ENCODE measurements at regions not wholly inside any gene's neighbourhood (a gene's known extent, or its start where the extent isn't known, plus 50 kb on each side); places are given as distances from the start of the nearest gene placed in this dataset.

DNA sequence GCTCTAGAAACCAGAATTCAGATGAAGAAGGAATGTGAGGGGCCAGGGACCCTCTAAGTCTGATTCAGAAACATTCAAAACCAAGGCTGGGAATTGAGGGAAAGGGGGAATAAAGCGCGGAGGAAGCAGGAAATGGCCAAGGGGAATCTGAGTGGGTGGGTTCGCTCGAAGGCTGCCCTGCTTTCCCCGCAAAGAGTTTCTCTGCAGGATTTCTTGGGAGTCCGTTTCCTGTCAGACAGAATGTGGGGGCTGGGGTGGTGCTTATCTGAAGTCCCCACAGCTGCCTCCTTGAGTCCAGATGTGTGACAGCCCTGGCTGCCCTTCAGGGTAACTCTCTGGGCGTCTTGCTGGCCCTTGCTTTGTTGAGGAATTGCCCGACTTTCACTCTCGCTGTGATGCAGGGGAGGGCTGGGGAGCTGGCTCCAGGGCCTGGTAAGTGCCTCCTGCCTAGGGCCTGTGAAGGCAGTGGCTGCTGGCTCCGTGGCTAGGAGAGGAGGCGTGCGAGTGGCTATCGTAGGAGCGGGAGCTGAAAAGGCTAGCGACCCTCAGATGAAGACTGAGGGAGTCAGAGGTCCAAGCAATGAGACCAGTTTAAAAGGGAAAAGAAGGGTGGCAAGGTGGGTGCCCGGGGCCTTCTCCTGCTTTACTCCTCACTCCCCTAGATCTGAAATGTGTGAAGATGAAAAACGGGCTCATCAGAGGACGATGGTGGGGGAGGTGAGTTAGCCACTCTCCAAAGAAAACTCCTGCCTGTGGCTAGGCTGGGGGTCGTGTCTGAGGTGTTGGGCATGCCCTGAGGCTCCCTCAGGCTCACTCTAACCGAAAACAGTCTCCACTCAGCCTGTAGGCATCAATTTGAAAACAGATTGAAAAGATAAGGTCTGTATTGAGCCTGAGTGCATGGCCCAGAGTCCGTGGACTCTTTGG lies 143.9 kb upstream of the UMPS start:
- H3K27ac Mint-ChIP-seq: no peak overlapping the region
- H3K9me3 Mint-ChIP-seq: no peaks in the 10 kb centered on the region
- H3K4me1 Mint-ChIP-seq: peaks cover 11% of the 10 kb centered on the region
- no peaks in the 10 kb centered on the region for H3K36me3 Mint-ChIP-seq
- no peak overlapping the region for H3K4me3 Mint-ChIP-seq
- peaks cover 32% of the 10 kb centered on the region for H3K27me3 Mint-ChIP-seq
- DNase-seq (ENCODE audit: low spot score in 2 of 2) (no peak), ATAC-seq (ENCODE audit: low read depth) (no peak)

DNA sequence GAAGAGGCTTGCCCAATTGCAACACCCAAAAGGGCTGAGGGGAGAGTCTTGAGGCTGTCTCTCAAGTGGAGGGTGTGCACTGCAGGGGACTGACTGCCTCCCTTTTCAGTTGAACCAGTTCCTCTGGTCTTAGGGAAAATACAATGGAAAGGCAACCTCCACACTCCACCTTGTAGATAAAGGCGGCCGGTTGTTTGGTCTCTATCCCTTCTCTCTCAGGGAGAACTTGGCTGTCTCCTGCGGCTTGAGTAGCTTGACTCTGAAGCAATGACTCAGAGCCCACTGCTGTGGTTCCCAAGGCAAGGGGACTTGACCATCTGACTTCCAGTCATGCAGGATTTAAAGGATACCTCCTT lies 143.2 kb upstream of the UMPS start:
- ATAC-seq (ENCODE audit: low read depth) (no peak), DNase-seq (ENCODE audit: low spot score in 2 of 2) (no peak)
- H3K4me3 Mint-ChIP-seq: no peak overlapping the region
- H3K27me3 Mint-ChIP-seq: peaks cover 30% of the 10 kb centered on the region
- no peaks in the 10 kb centered on the region for H3K9me3 Mint-ChIP-seq
- H3K4me1 Mint-ChIP-seq: peaks cover 11% of the 10 kb centered on the region
- no peaks in the 10 kb centered on the region for H3K36me3 Mint-ChIP-seq
- no peak overlapping the region for H3K27ac Mint-ChIP-seq

DNA sequence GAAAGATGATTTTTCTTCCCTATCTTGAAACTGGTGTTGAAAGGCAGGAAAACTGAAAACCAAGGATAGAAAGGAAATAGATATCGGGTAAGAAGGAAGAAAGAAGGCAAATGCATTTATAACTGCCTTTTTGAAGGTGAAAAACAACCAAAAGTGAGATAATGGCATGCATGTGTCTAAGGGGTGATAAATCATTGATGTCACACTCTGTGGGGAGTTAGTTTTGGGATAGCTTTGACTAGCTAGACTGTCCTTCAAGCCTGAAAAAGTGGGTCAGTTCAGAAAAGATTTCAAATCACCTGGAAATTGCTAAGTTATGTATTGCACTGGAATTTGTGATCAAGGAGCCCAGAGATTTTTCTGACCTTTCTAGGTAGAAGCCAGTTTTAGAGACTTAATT lies 142.2 kb upstream of the UMPS start:
- DNase-seq (ENCODE audit: low spot score in 2 of 2): no peak
- Mint-ChIP-seq H3K4me3 (no peak overlapping the region), H3K4me1 (peaks cover 11% of the 10 kb centered on the region), H3K36me3 (no peaks in the 10 kb centered on the region), H3K9me3 (no peaks in the 10 kb centered on the region), H3K27me3 (peaks cover 30% of the 10 kb centered on the region), H3K27ac (no peak overlapping the region)
- ATAC-seq (ENCODE audit: low read depth): no peak

DNA sequence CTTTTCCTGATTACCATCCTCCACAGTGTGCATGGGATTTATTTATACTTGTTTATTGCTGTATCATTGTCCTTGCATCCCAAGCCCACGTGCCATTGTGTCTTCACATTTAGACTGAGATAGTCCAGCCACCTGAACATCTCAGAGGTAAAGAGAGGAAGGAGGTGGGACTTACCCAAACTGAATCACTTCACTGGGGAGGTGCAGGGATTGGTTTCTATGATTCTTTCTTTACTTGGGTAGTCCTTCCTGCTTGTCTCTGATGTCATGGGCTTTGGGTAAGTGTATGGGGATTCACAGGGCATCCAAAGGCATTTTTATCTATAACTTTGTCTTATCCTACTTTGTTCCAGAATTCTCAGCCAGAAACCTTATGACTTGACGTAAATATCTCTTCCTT lies 141.5 kb upstream of the UMPS start:
- peaks cover 26% of the 10 kb centered on the region for H3K27me3 Mint-ChIP-seq
- H3K4me3 Mint-ChIP-seq: no peak overlapping the region
- H3K36me3 Mint-ChIP-seq: no peaks in the 10 kb centered on the region
- ATAC-seq (ENCODE audit: low read depth): no peak
- peaks cover 9% of the 10 kb centered on the region for H3K4me1 Mint-ChIP-seq
- DNase-seq (ENCODE audit: low spot score in 2 of 2): no peak
- no peak overlapping the region for H3K27ac Mint-ChIP-seq
- no peaks in the 10 kb centered on the region for H3K9me3 Mint-ChIP-seq

DNA sequence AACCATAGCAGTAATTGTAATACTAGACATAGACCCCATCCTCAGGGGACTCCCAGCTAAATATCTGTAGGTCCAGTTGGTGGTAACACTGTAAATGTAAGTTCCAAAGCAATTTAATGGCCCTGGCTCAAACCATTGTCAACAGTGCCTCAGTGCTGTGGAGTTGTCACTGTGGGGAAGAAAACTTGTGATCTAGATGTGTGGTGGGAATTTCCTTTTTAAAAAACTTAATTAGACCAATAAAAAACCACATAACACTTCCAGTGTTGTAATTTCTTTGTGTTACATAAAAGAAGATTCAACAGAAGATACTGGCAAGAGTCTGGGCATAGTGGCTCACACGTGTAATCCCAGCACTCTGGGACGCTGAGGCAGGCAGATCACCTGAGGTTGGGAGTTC lies 138.6 kb upstream of the UMPS start:
- DNase-seq (ENCODE audit: low spot score in 2 of 2): no peak
- H3K27ac Mint-ChIP-seq: no peak overlapping the region
- H3K4me1 Mint-ChIP-seq: no peaks in the 10 kb centered on the region
- no peak for ATAC-seq (ENCODE audit: low read depth)
- H3K4me3 Mint-ChIP-seq: no peak overlapping the region
- no peaks in the 10 kb centered on the region for H3K36me3 Mint-ChIP-seq
- H3K27me3 Mint-ChIP-seq: peaks cover 12% of the 10 kb centered on the region
- H3K9me3 Mint-ChIP-seq: no peaks in the 10 kb centered on the region

DNA sequence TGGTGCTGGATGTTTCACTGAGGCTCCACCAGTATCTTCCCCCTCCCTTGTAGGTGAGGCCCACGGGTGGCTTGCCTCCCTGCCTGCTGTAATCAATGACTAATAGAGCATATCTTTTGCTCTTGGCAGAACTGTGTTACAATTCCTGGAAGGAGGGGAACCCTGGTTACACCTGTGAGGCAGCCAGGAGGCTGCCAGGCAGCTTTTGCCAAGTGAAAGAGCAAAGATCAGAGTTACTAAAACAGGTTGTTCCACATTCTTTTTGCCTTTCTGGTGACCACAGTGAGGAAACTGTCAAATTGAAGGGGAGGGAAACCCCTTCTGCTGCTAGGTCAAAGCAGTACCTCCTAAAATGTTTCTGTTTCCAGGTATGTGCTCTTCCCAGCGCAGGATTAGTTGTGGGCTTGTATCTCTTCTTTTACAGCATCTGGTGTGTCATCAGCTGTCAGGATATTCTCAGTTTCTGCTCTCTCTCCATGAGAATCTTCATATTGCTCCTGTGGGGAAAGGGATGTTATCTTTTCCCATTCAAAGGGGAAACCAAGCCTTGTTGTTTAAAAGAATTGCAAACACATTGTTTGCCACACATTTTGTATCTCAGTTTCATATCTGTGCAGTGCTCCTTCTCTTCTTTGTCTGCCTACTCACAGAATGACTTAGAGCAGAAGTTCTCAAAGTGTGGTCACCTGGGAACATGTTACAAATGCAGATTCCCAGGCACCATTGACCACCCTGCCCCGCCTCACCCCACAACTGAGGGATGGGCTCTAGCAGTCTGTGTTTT lies 137.4 kb upstream of the UMPS start:
- Mint-ChIP-seq H3K36me3 (no peaks in the 10 kb centered on the region), H3K4me1 (no peaks in the 10 kb centered on the region), H3K27me3 (peaks cover 8% of the 10 kb centered on the region), H3K9me3 (no peaks in the 10 kb centered on the region), H3K27ac (no peak overlapping the region), H3K4me3 (no peak overlapping the region)
- no peak for DNase-seq (ENCODE audit: low spot score in 2 of 2)
- no peak for ATAC-seq (ENCODE audit: low read depth)

DNA sequence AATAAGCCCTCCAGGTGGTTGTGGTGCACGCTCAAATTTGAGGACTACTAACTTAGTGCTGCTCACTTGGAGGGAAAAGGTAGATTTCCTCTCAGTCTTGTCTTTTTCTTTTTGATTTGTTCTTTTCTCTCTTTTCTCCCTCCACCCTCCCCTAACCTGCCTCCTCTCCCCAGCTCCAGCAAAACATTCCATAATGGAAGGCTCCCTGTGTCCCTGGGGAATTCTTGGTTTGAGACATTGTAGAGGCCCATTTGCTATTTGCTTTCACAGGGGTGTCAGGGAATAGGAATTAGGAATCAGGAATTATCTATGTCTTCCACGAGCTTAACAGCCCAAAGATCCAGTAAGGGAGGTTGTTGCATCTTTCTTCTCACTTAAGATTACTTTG lies 136.8 kb upstream of the UMPS start:
- no peak for DNase-seq (ENCODE audit: low spot score in 2 of 2)
- H3K4me1 Mint-ChIP-seq: no peaks in the 10 kb centered on the region
- H3K27ac Mint-ChIP-seq: no peak overlapping the region

DNA sequence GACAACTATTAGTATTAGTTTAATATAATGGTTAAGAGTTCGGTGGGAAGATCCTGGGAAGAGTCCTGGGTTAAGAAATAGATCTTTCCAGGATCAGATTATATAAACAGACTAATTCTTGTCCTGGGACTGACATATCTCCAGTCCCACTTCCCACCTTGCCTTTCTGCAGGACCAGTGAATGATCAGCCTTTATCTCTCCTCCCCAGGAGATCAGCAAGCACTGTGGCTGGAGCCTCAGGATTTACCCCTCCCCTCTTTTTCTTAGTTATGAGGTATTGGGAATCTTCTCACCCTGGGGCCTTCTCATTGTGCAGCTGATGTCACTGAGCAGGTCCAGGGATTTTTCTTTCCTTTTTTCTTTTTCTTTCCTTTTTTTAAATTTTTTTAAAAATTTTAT lies 135.7 kb upstream of the UMPS start:
- Mint-ChIP-seq H3K4me3 (no peak overlapping the region), H3K27ac (no peak overlapping the region), H3K4me1 (no peaks in the 10 kb centered on the region), H3K36me3 (no peaks in the 10 kb centered on the region), H3K27me3 (peaks cover 3% of the 10 kb centered on the region), H3K9me3 (no peaks in the 10 kb centered on the region)
- DNase-seq (ENCODE audit: low spot score in 2 of 2): no peak
- ATAC-seq (ENCODE audit: low read depth): no peak

More for the DNA sequence above, 136.8 kb upstream of the UMPS start:
- Mint-ChIP-seq H3K9me3 (no peaks in the 10 kb centered on the region), H3K36me3 (no peaks in the 10 kb centered on the region), H3K27me3 (peaks cover 6% of the 10 kb centered on the region), H3K4me3 (no peak overlapping the region)
- ATAC-seq (ENCODE audit: low read depth): no peak

DNA sequence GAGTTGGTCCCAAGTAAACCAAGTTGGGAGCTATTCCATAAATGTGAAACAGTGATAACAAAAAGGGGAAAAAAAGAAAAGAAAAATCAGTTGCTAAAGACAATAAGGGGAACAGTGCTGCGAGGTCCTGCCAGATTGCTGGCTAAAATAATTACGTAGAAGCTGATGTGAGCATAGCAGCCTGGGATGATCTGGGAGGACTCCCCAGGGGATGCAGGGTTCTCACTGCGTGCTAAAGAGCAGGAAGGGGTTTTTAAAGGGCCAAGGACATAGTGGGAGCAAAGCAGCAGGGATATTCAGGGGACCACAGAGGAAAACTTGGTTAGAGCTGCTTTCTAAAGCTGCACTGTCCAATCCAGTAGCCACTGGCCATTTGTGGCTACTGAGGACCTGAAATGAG lies 133.0 kb upstream of the UMPS start:
- Mint-ChIP-seq H3K4me3 (no peak overlapping the region), H3K36me3 (no peaks in the 10 kb centered on the region), H3K9me3 (no peaks in the 10 kb centered on the region), H3K4me1 (peaks cover 2% of the 10 kb centered on the region), H3K27ac (no peak overlapping the region), H3K27me3 (peaks cover 6% of the 10 kb centered on the region)
- ATAC-seq (ENCODE audit: low read depth) (no peak), DNase-seq (ENCODE audit: low spot score in 2 of 2) (no peak)

DNA sequence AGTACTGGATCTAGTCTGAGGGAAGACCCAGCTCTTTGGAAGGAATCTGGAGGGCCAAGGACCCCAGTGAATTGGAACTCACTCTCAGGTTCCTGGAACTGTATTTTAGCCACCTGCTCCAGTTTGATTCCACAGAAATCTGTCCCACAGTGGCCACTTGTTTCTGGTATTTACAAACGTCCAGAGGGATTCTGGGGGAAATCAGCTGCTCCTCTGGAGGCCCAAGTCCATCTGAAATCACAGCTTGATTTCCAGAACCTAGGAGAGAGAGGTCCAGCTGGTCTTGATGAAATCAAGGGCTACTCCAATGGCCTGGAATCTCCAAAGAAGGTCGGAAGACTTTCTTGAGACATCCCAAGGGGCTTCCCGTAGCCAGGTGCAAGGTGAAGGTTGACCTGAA lies 132.3 kb upstream of the UMPS start:
- Mint-ChIP-seq H3K27me3 (peaks cover 6% of the 10 kb centered on the region), H3K4me3 (no peak overlapping the region), H3K36me3 (no peaks in the 10 kb centered on the region), H3K4me1 (peaks cover 2% of the 10 kb centered on the region), H3K27ac (no peak overlapping the region), H3K9me3 (no peaks in the 10 kb centered on the region)
- ATAC-seq (ENCODE audit: low read depth) (no peak), DNase-seq (ENCODE audit: low spot score in 2 of 2) (no peak)

DNA sequence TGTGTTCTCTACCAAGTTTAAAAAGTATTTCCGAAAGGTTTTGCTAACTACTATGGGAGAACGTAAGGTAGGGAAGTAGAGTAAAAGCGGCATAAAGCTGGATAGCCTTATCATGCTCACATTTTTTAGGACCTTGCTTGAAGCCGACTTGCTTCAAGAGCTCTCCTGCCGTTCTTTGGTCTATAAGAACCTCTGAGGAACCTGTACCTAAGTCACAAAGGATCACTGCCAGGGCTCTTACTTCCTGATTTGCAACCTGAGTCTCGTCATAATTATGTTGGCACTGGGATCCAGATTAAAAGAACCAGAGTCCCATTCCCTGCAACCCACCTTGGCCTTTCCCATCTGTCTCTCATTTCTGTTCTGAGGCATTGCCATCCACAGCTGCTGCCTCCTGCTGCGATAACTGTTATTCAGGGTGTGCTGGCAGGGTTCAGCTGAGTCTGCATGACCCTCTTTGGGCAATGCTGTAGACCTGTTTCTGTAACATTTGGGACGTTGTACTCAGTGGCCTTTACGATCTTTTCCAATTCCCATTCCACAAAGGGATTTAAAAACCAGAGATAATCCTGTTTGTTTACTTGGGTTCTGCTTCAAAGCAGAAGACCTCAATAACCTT lies 131.0 kb upstream of the UMPS start:
- DNase-seq (ENCODE audit: low spot score in 2 of 2): no peak

DNA sequence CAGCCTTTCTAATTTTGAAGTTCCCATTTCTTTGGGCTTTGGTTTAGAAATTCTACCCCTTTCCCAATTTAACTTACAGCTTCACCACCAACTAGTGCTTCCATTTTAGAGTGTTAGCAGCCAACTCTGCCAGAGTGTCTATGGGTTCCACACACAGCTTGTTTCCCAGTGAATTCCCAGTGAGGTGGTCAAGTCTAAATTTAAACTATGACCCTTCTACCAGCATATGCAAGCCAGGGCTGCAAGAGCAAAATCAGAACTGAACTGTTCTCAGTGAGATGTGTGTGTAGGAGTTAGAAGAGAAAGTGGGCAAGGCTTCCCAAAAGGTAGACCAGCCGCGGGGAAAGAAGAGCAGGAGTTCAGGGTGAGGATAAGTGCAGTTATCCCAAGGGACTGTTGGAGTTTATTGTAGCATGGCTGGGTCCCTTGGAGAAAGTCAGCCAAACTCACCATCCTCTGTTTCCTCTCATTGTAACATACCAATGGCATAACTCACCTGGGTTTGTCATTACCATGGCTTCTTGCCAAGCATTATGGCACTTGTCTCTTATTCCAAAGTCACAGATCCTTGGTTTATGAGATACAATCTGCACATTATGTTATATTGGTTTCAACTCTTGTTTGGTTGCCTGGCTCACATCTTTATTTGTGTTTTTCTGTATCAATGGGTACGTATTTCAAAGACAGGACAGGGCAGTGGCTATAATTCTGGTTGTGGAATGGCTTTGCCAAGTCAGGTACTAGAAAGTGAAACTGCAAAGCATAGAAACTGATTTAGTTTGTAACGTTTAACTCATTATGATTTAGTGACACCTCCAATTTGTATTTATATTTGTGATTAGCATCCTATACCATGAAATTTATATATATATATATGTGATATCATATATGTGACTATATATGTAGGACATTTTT lies 130.2 kb upstream of the UMPS start:
- Mint-ChIP-seq H3K9me3 (no peaks in the 10 kb centered on the region), H3K4me1 (peaks cover 2% of the 10 kb centered on the region), H3K36me3 (no peaks in the 10 kb centered on the region), H3K4me3 (no peak overlapping the region), H3K27me3 (peaks cover 12% of the 10 kb centered on the region), H3K27ac (no peak overlapping the region)
- DNase-seq (ENCODE audit: low spot score in 2 of 2): no peak
- no peak for ATAC-seq (ENCODE audit: low read depth)

More for the DNA sequence above, 131.0 kb upstream of the UMPS start:
- H3K4me3 Mint-ChIP-seq: no peak overlapping the region
- no peaks in the 10 kb centered on the region for H3K36me3 Mint-ChIP-seq
- no peak for ATAC-seq (ENCODE audit: low read depth)
- peaks cover 12% of the 10 kb centered on the region for H3K27me3 Mint-ChIP-seq
- no peaks in the 10 kb centered on the region for H3K9me3 Mint-ChIP-seq
- H3K4me1 Mint-ChIP-seq: peaks cover 2% of the 10 kb centered on the region
- H3K27ac Mint-ChIP-seq: no peak overlapping the region

DNA sequence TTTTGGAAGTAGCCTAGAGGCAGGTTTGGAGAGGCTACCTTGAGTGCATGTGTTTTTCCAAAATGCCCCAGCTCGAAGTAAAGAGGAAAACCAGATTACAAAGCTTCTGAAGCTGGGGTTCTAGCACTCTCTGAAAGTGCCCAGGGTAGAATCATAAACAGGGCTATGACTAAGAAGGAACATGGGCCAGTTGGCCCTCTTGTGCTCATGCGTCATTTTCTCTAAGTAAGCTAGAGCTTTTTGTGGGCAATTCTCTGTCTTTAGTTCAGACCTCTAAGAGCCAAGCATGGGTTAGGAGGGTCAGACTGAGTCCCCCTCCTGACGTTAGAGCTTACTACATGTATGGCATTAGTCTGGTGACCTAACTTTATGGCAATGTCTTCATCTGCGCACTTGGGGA lies 129.5 kb upstream of the UMPS start:
- H3K36me3 Mint-ChIP-seq: no peaks in the 10 kb centered on the region
- H3K27me3 Mint-ChIP-seq: peaks cover 12% of the 10 kb centered on the region
- no peak overlapping the region for H3K4me3 Mint-ChIP-seq
- no peak overlapping the region for H3K27ac Mint-ChIP-seq
- no peaks in the 10 kb centered on the region for H3K9me3 Mint-ChIP-seq
- H3K4me1 Mint-ChIP-seq: peaks cover 2% of the 10 kb centered on the region
- DNase-seq (ENCODE audit: low spot score in 2 of 2): no peak
- no peak for ATAC-seq (ENCODE audit: low read depth)

All from memory B cell (primary cell).